ENCODE measurements at regions not wholly inside any gene's neighbourhood (a gene's known extent, or its start where the extent isn't known, plus 50 kb on each side); places are given as distances from the start of the nearest gene placed in this dataset.

DNA sequence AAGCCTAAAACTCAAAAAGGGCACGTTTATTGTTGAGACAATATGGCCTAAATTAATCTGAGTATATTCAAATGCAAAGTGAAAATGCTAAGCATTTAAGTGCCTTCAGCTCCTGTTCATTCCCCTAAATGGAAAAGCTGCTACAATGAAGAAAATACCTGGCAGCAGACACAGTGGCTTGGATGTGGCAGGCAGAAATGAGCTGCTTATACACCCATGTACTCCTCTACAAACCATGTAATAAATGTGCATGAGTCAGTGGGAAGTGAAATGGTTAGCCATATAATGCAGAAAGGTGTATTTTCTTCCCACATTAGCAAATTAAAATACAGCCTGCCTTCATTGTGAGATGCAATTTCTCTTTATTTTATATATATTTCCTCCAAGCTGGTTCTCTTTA lies 859.2 kb upstream of the SEMA6A start (continued):
- TF ChIP-seq SUPT20H (IDR thresholded peaks at IDR 0.05; ENCODE audit: borderline replicate concordance, control insufficient read depth, low read depth, low read length) (no peak), CHD2 (IDR thresholded peaks at IDR 0.05; ENCODE audit: borderline replicate concordance, low read depth, low read length) (no peak), RELA (IDR thresholded peaks at IDR 0.05; ENCODE audit: borderline replicate concordance, partially characterized antibody) (no peak)

DNA sequence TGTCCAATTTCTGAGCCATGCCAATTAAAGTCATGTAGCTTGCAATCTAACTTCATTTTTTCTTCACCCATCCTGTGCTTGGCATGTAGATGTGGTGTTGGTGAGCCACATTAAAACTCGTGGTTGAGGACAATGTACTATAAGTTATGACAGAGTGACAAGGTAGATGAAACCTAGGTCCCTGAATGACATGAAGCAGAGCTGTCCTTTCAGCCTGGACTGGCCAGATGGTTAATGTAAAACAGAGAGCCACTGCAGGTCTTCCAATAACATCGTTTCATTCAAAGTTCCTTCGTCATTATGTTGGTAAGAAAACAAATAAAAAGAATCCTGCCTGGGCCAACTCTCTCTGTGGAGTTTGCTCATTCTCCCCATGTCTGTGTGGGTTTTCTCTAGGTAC lies 856.5 kb upstream of the SEMA6A start:
- RAD21 ChIA-PET (ENCODE audit: unreplicated experiment), result no interaction called here

More for the DNA sequence above, 856.5 kb upstream of the SEMA6A start:
- Histone ChIP-seq H4K20me1 (ENCODE audit: control insufficient read depth, insufficient read depth) (no peaks in the 10 kb centered on the region), H3K27me3 (replicated peaks in 1 of 2; ENCODE audit: control insufficient read depth in 2 of 2, insufficient read depth in 2 of 2, low read length in 1 of 2) (no peaks in the 10 kb centered on the region), H3K36me3 (ENCODE audit: control insufficient read depth in 2 of 2, insufficient read depth in 2 of 2, low read length in 1 of 2) (no peaks in the 10 kb centered on the region), H3K9me3 (replicated peaks; ENCODE audit: control insufficient read depth, insufficient read depth, low read length) (no peaks in the 10 kb centered on the region), H3K4me1 (ENCODE audit: control insufficient read depth, insufficient read depth, low read length) (no peaks in the 10 kb centered on the region), H3K4me3 (no peak overlapping the region), H3K79me2 (ENCODE audit: control insufficient read depth, insufficient read depth, low read length) (no peaks in the 10 kb centered on the region), H3K4me2 (ENCODE audit: control insufficient read depth, insufficient read depth) (no peak overlapping the region), H3K9ac (ENCODE audit: control insufficient read depth, insufficient read depth, low read length) (no peak overlapping the region), H3K27ac (ENCODE audit: control insufficient read depth, insufficient read depth) (no peak overlapping the region), H2AFZ (ENCODE audit: control insufficient read depth, low read depth, low read length) (no peak overlapping the region)
- ATAC-seq (no peak), DNase-seq (ENCODE audit: low read depth, low spot score) (no peak), FAIRE-seq (no peak)
- TF ChIP-seq, protein P1, sequence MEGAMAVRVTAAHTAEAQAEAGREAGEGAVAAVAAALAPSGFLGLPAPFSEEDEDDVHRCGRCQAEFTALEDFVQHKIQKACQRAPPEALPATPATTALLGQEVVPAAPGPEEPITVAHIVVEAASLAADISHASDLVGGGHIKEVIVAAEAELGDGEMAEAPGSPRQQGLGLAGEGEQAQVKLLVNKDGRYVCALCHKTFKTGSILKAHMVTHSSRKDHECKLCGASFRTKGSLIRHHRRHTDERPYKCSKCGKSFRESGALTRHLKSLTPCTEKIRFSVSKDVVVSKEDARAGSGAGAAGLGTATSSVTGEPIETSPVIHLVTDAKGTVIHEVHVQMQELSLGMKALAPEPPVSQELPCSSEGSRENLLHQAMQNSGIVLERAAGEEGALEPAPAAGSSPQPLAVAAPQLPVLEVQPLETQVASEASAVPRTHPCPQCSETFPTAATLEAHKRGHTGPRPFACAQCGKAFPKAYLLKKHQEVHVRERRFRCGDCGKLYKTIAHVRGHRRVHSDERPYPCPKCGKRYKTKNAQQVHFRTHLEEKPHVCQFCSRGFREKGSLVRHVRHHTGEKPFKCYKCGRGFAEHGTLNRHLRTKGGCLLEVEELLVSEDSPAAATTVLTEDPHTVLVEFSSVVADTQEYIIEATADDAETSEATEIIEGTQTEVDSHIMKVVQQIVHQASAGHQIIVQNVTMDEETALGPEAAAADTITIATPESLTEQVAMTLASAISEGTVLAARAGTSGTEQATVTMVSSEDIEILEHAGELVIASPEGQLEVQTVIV (IDR thresholded peaks at IDR 0.05; ENCODE audit: borderline replicate concordance, partially characterized antibody), result no peak
- intact Hi-C loops (cut with micrococcal nuclease; ENCODE audit: unreplicated experiment), result no loop called here
- ChIA-PET SMC1A (ENCODE audit: uncharacterized antibody, unreplicated experiment) (interaction anchor here (1.1 kb wide), 1 partner anchor 28 kb away, joined by 4 read pairs; no protein-coding TSS in a partner anchor), POLR2A (no interaction called here), CTCF (interaction anchor here (1.0 kb wide), 1 partner anchor 30 kb away, joined by 3 read pairs; no protein-coding TSS in a partner anchor)
- 11% methylated on average over 3 of the region's 3 CpGs for WGBS (ENCODE audit: insufficient coverage, insufficient replicate concordance, low lambda C conversion rate, missing lambda C conversion rate)
- in situ Hi-C loops (cut with MboI), result no loop called here
- no TSS peak for BruUV-seq (replicated peaks)

All from GM12878 (cell line).